Pancreas (tissue), 10 donors: ENCODE measurements at regions not wholly inside any gene's neighbourhood (a gene's known extent, or its start where the extent isn't known, plus 50 kb on each side); places are given as distances from the start of the nearest gene placed in this dataset.
"Not testable (repeated sequence)": the region's sequence is repeated elsewhere in the genome, so short reads cannot be mapped to it uniquely, and the experiment has no call there.

Experiments used
- ATAC-seq, 4 donors: fragments of 200-7000 bp; cut with Tn5 transposase; one replicate each; pipeline versions ENCODE4 v1.8.0 to v1.9.1; 2020; ENCODE audit warnings: mild to moderate bottlenecking in 4 of 4, moderate library complexity in 4 of 4
- DNase-seq, 6 donors: peaks; one replicate each; pipeline ENCODE4 v3.0.0-alpha.2; 2020
- FAIRE-seq: peaks from 2 replicates; lab custom pipeline; 2012; peaks lifted over from hg19 to GRCh38; lab: Jason Lieb, UNC
- H3K27ac ChIP-seq, 4 donors: fragments of 200-600 bp; sonication (generic); 1 replicate in 3 of 4; 2 replicates in 1 of 4; pipeline versions ENCODE4 v1.5.0 to v1.8.0; 2020
- H3K27me3 ChIP-seq, 4 donors: fragments of 200-600 bp; one replicate each; pipeline ENCODE4 v1.8.0; 2021
- H3K36me3 ChIP-seq, 3 donors: fragments of 200-600 bp; sonication (generic) in 1 of 3; one replicate each; pipeline versions ENCODE4 v1.5.0 to v1.8.0; 2020 to 2021
- H3K4me1 ChIP-seq, 3 donors: fragments of 200-600 bp; one replicate each; pipeline ENCODE4 v1.8.0; 2021
- H3K4me3 ChIP-seq, 4 donors: fragments of 200-600 bp; sonication (generic) in 2 of 4; one replicate each; pipeline versions ENCODE4 v1.5.0 to v1.8.0; 2020 to 2021
- H3K9me3 ChIP-seq, 4 donors: fragments of 200-600 bp; one replicate each; pipeline ENCODE4 v1.8.0; 2021
- CTCF ChIP-seq, 4 donors: fragments of 200-600 bp; sonication (generic) in 3 of 4; IDR thresholded peaks; one replicate each; pipeline versions ENCODE4 v1.5.0 to v1.8.0; 2021; ENCODE audit warnings: antibody characterized with exemption in 4 of 4
- WGBS, 2 donors: extraction: QIAGEN DNeasy Blood & Tissue Kit; methylation state at CpG; one replicate each; pipeline ENCODE4 v1.1.7; 2013; 5-methylcytosine and 5-hydroxymethylcytosine counted together
- intact Hi-C, 3 donors: fragments of 100-400 bp; cut with DNase I; formaldehyde crosslinking; loops; one replicate each; pipeline versions ENCODE4 v1.11.1 to v1.14.2; 2022
- donor health status: healthy with polysubstance abuse.
- donor health status: DM: no; HTN: no; CAD: no; lungs with moderate emphysema.
- donor health status: DM: no; HTN: no; CAD: no.
- donor health status: control.
- donor health status: control.
- donor health status: Bipolar disorder and iron deficiency.
- donor health status: DM: yes; HTN: yes; CAD: no.
- donor health status: DM: no; HTN: no; CAD: no.
- donor health status: DM: no; HTN: no; CAD: no.
- donor health status: DM: yes; HTN: yes; CAD: no.

- FAIRE-seq (no peak), ATAC-seq (no peak), DNase-seq (no peak)
- intact Hi-C loops, result no loop called here
- Histone ChIP-seq H3K4me1 (peaks cover 0 to 4% (median 3%) of the 10 kb centered on the region in 3 donors), H3K4me3 (no peak overlapping the region), H3K27me3 (no peaks in the 10 kb centered on the region), H3K9me3 (no peaks in the 10 kb centered on the region), H3K27ac (no peak overlapping the region), H3K36me3 (no peaks in the 10 kb centered on the region)
- 93 to 94% methylated on average over 6 of the region's 6 CpGs for WGBS, 2 donors
- no peak for TF ChIP-seq CTCF (IDR thresholded peaks at IDR 0.05)
Measured at GRCh38 chr13:21304256-21304655, 127.8 kb downstream of the MRPL57 start.

GRCh38 chr13:21306300-21307073 lies 130.0 kb downstream of the MRPL57 start:
- H3K4me1 ChIP-seq, FAIRE-seq, H3K9me3 ChIP-seq, intact Hi-C loops, H3K27me3 ChIP-seq, ATAC-seq, H3K4me3 ChIP-seq, DNase-seq, H3K27ac ChIP-seq, H3K36me3 ChIP-seq: not testable (repeated sequence)
- 90 to 92% methylated on average over 12 of the region's 12 CpGs for WGBS, 2 donors

GRCh38 chr13:21307158-21307557 lies 130.7 kb downstream of the MRPL57 start:
- peak in 2 of 4 donors; percentile 29 to 33 for ATAC-seq
- FAIRE-seq, H3K36me3 ChIP-seq, H3K9me3 ChIP-seq, H3K4me1 ChIP-seq, H3K27ac ChIP-seq, DNase-seq, H3K4me3 ChIP-seq, intact Hi-C loops, H3K27me3 ChIP-seq: not testable (repeated sequence)
- 88 to 89% methylated on average over 8 to 11 of the region's 12 CpGs for WGBS, 2 donors

GRCh38 chr13:21308906-21309305 lies 132.4 kb downstream of the MRPL57 start:
- H3K27ac ChIP-seq, result no peak overlapping the region
- no peaks in the 10 kb centered on the region for H3K27me3 ChIP-seq
- no peak overlapping the region for H3K4me3 ChIP-seq
- H3K36me3 ChIP-seq, result no peaks in the 10 kb centered on the region
- DNase-seq, result no peak
- no peak for FAIRE-seq
- no peak for TF ChIP-seq CTCF (IDR thresholded peaks at IDR 0.05)
- no peak for ATAC-seq
- H3K9me3 ChIP-seq, result no peaks in the 10 kb centered on the region
- intact Hi-C loops, result no loop called here
- H3K4me1 ChIP-seq, result no peaks in the 10 kb centered on the region
- WGBS, 2 donors, result 91 to 92% methylated on average over 2 of the region's 2 CpGs

GRCh38 chr13:21309542-21310172 lies 133.2 kb downstream of the MRPL57 start:
- Histone ChIP-seq H3K9me3 (no peaks in the 10 kb centered on the region), H3K4me1 (no peaks in the 10 kb centered on the region), H3K27me3 (no peaks in the 10 kb centered on the region), H3K27ac (no peak overlapping the region), H3K36me3 (no peaks in the 10 kb centered on the region), H3K4me3 (no peak overlapping the region)
- ATAC-seq (no peak), FAIRE-seq (no peak), DNase-seq (no peak)
- 84 to 90% methylated on average over 5 of the region's 5 CpGs for WGBS, 2 donors
- TF ChIP-seq CTCF (IDR thresholded peaks at IDR 0.05), result no peak
- intact Hi-C loops, result no loop called here

- intact Hi-C loops, result no loop called here
- TF ChIP-seq CTCF (IDR thresholded peaks at IDR 0.05), result no peak
- H3K9me3 ChIP-seq, result no peaks in the 10 kb centered on the region
- no peaks in the 10 kb centered on the region for H3K27me3 ChIP-seq
- ATAC-seq, result no peak
- 79 to 81% methylated on average over 3 of the region's 3 CpGs for WGBS, 2 donors
- H3K27ac ChIP-seq, result no peak overlapping the region
- FAIRE-seq, result no peak
- H3K36me3 ChIP-seq, result no peaks in the 10 kb centered on the region
- no peak overlapping the region for H3K4me3 ChIP-seq
- H3K4me1 ChIP-seq, result no peaks in the 10 kb centered on the region
- DNase-seq, result no peak
Measured at GRCh38 chr13:21310220-21310619, 133.8 kb downstream of the MRPL57 start.

GRCh38 chr13:21314976-21315375 lies 138.5 kb downstream of the MRPL57 start:
- H3K4me3 ChIP-seq, H3K9me3 ChIP-seq, FAIRE-seq, H3K36me3 ChIP-seq, intact Hi-C loops, H3K27me3 ChIP-seq, DNase-seq, H3K4me1 ChIP-seq, H3K27ac ChIP-seq, ATAC-seq: not testable (repeated sequence)
- 94 to 100% methylated on average over 1 of the region's 1 CpG for WGBS, 2 donors
